T-helper 17 cell (primary cell): ENCODE measurements at regions not wholly inside any gene's neighbourhood (a gene's known extent, or its start where the extent isn't known, plus 50 kb on each side); places are given as distances from the start of the nearest gene placed in this dataset.
"Not testable (repeated sequence)": the region's sequence is repeated elsewhere in the genome, so short reads cannot be mapped to it uniquely, and the experiment has no call there.

Source experiments
- ATAC-seq: fragments of 150-1000 bp; cut with Tn5 transposase; 2 replicates; pipeline ENCODE4 v1.10.0; 2021; ENCODE audit warnings: mild to moderate bottlenecking, moderate library complexity
- DNase-seq, 3 donors: peaks; one replicate each; pipeline versions ENCODE4 v3.0.0 to v3.0.0-alpha.2; 2020 to 2021
- H3K9me3 ChIP-seq: one replicate; pipeline ENCODE4 v1.7.0; 2013; ENCODE audit warnings: low read length, mild to moderate bottlenecking; ENCODE audit not compliant: control insufficient read depth, poor library complexity, severe bottlenecking
- H3K27ac Mint-ChIP-seq: one replicate; pipeline ENCODE4 v1.8.0; 2022; ENCODE audit warnings: mild to moderate bottlenecking, moderate library complexity, mixed read lengths
- H3K27me3 Mint-ChIP-seq: one replicate; pipeline ENCODE4 v1.8.0; 2022; ENCODE audit warnings: mixed read lengths
- H3K36me3 Mint-ChIP-seq: one replicate; pipeline ENCODE4 v1.8.0; 2022; ENCODE audit warnings: low read depth, mixed read lengths
- H3K4me1 Mint-ChIP-seq: one replicate; pipeline ENCODE4 v1.8.0; 2022; ENCODE audit warnings: mild to moderate bottlenecking, mixed read lengths
- H3K4me3 Mint-ChIP-seq: one replicate; pipeline ENCODE4 v1.8.0; 2022; ENCODE audit warnings: mild to moderate bottlenecking, moderate library complexity, mixed read lengths

GRCh38 chr7:9728014-9728657 is 1245.5 kb upstream of the PHF14 start:
- not testable (repeated sequence) for ATAC-seq, H3K9me3 ChIP-seq, H3K27ac Mint-ChIP-seq, DNase-seq, H3K4me3 Mint-ChIP-seq, H3K4me1 Mint-ChIP-seq, H3K27me3 Mint-ChIP-seq, H3K36me3 Mint-ChIP-seq

GRCh38 chr7:9752033-9752432 is 1221.6 kb upstream of the PHF14 start:
- no peak overlapping the region for H3K4me3 Mint-ChIP-seq
- no peak for ATAC-seq

GRCh38 chr7:9761224-9761623 is 1212.4 kb upstream of the PHF14 start:
- no peak overlapping the region for H3K27ac Mint-ChIP-seq
- no peak overlapping the region for H3K4me3 Mint-ChIP-seq
- no peaks in the 10 kb centered on the region for H3K4me1 Mint-ChIP-seq
- H3K36me3 Mint-ChIP-seq = no peaks in the 10 kb centered on the region
- DNase-seq (no peak), ATAC-seq (no peak)
- no peaks in the 10 kb centered on the region for H3K27me3 Mint-ChIP-seq
- no peaks in the 10 kb centered on the region for H3K9me3 ChIP-seq

More at GRCh38 chr7:9752033-9752432, 1221.6 kb upstream of the PHF14 start:
- no peak for DNase-seq
- H3K4me1 Mint-ChIP-seq = no peaks in the 10 kb centered on the region
- H3K27ac Mint-ChIP-seq = no peak overlapping the region
- no peaks in the 10 kb centered on the region for H3K36me3 Mint-ChIP-seq
- H3K27me3 Mint-ChIP-seq = no peaks in the 10 kb centered on the region
- H3K9me3 ChIP-seq = no peaks in the 10 kb centered on the region

- no peak overlapping the region for H3K27ac Mint-ChIP-seq
- no peaks in the 10 kb centered on the region for H3K9me3 ChIP-seq
- H3K36me3 Mint-ChIP-seq = no peaks in the 10 kb centered on the region
- ATAC-seq (no peak), DNase-seq (no peak)
- H3K4me1 Mint-ChIP-seq = no peaks in the 10 kb centered on the region
- H3K4me3 Mint-ChIP-seq = no peak overlapping the region
- no peaks in the 10 kb centered on the region for H3K27me3 Mint-ChIP-seq
These were observed 1196.8 kb upstream of the PHF14 start for GRCh38 chr7:9776900-9777299.

- no peaks in the 10 kb centered on the region for H3K9me3 ChIP-seq
- H3K4me3 Mint-ChIP-seq = no peak overlapping the region
These were observed 1195.3 kb upstream of the PHF14 start for GRCh38 chr7:9778367-9778766.

GRCh38 chr7:9781710-9782109 is 1192.0 kb upstream of the PHF14 start:
- H3K27ac Mint-ChIP-seq = no peak overlapping the region
- ATAC-seq (no peak), DNase-seq (no peak)
- no peaks in the 10 kb centered on the region for H3K9me3 ChIP-seq
- no peaks in the 10 kb centered on the region for H3K4me1 Mint-ChIP-seq
- H3K4me3 Mint-ChIP-seq = no peak overlapping the region
- H3K36me3 Mint-ChIP-seq = no peaks in the 10 kb centered on the region
- no peaks in the 10 kb centered on the region for H3K27me3 Mint-ChIP-seq

More at GRCh38 chr7:9778367-9778766, 1195.3 kb upstream of the PHF14 start:
- no peaks in the 10 kb centered on the region for H3K4me1 Mint-ChIP-seq
- H3K36me3 Mint-ChIP-seq = no peaks in the 10 kb centered on the region
- no peaks in the 10 kb centered on the region for H3K27me3 Mint-ChIP-seq
- ATAC-seq (no peak), DNase-seq (no peak)
- no peak overlapping the region for H3K27ac Mint-ChIP-seq

- H3K4me3 Mint-ChIP-seq = no peak overlapping the region
- no peaks in the 10 kb centered on the region for H3K36me3 Mint-ChIP-seq
- DNase-seq = no peak
- no peaks in the 10 kb centered on the region for H3K27me3 Mint-ChIP-seq
- ATAC-seq = no peak
- no peaks in the 10 kb centered on the region for H3K9me3 ChIP-seq
- no peaks in the 10 kb centered on the region for H3K4me1 Mint-ChIP-seq
- H3K27ac Mint-ChIP-seq = no peak overlapping the region
These were observed 1191.4 kb upstream of the PHF14 start for GRCh38 chr7:9782275-9782674.

- no peaks in the 10 kb centered on the region for H3K4me1 Mint-ChIP-seq
- no peak overlapping the region for H3K27ac Mint-ChIP-seq
- ATAC-seq (no peak), DNase-seq (no peak)
- no peaks in the 10 kb centered on the region for H3K27me3 Mint-ChIP-seq
- H3K4me3 Mint-ChIP-seq = no peak overlapping the region
- no peaks in the 10 kb centered on the region for H3K9me3 ChIP-seq
- no peaks in the 10 kb centered on the region for H3K36me3 Mint-ChIP-seq
These were observed 1188.5 kb upstream of the PHF14 start for GRCh38 chr7:9785211-9785610.

- ATAC-seq (no peak), DNase-seq (no peak)
- Mint-ChIP-seq H3K27ac (no peak overlapping the region), H3K4me3 (no peak overlapping the region), H3K36me3 (no peaks in the 10 kb centered on the region), H3K27me3 (no peaks in the 10 kb centered on the region), H3K4me1 (no peaks in the 10 kb centered on the region)
- H3K9me3 ChIP-seq = no peaks in the 10 kb centered on the region
These were observed 1177.4 kb upstream of the PHF14 start for GRCh38 chr7:9796241-9796640.

- H3K27me3 Mint-ChIP-seq = no peaks in the 10 kb centered on the region
- H3K4me3 Mint-ChIP-seq = no peak overlapping the region
- H3K9me3 ChIP-seq = peaks cover 2% of the 10 kb centered on the region
- DNase-seq (no peak), ATAC-seq (no peak)
- H3K27ac Mint-ChIP-seq = no peak overlapping the region
- no peaks in the 10 kb centered on the region for H3K4me1 Mint-ChIP-seq
- no peaks in the 10 kb centered on the region for H3K36me3 Mint-ChIP-seq
These were observed 1151.0 kb upstream of the PHF14 start for GRCh38 chr7:9822458-9823290.

GRCh38 chr7:9835199-9835598 is 1138.5 kb upstream of the PHF14 start:
- H3K9me3 ChIP-seq = no peaks in the 10 kb centered on the region
- Mint-ChIP-seq H3K27me3 (no peaks in the 10 kb centered on the region), H3K36me3 (no peaks in the 10 kb centered on the region), H3K27ac (no peak overlapping the region), H3K4me1 (no peaks in the 10 kb centered on the region), H3K4me3 (no peak overlapping the region)
- DNase-seq = no peak
- no peak for ATAC-seq

GRCh38 chr7:9836671-9837070 is 1137.0 kb upstream of the PHF14 start:
- no peaks in the 10 kb centered on the region for H3K4me1 Mint-ChIP-seq
- no peak overlapping the region for H3K27ac Mint-ChIP-seq
- DNase-seq = no peak
- no peak for ATAC-seq
- no peaks in the 10 kb centered on the region for H3K27me3 Mint-ChIP-seq
- no peaks in the 10 kb centered on the region for H3K9me3 ChIP-seq
- H3K4me3 Mint-ChIP-seq = no peak overlapping the region
- H3K36me3 Mint-ChIP-seq = no peaks in the 10 kb centered on the region

- ATAC-seq (no peak), DNase-seq (no peak)
- Mint-ChIP-seq H3K27me3 (no peaks in the 10 kb centered on the region), H3K36me3 (no peaks in the 10 kb centered on the region), H3K27ac (no peak overlapping the region), H3K4me3 (no peak overlapping the region), H3K4me1 (no peaks in the 10 kb centered on the region)
- no peaks in the 10 kb centered on the region for H3K9me3 ChIP-seq
These were observed 1131.4 kb upstream of the PHF14 start for GRCh38 chr7:9842301-9842700.

GRCh38 chr7:9846902-9847301 is 1126.8 kb upstream of the PHF14 start:
- no peak overlapping the region for H3K4me3 Mint-ChIP-seq
- no peak for DNase-seq

More at GRCh38 chr7:9846902-9847301, 1126.8 kb upstream of the PHF14 start:
- H3K9me3 ChIP-seq = no peaks in the 10 kb centered on the region
- Mint-ChIP-seq H3K36me3 (no peaks in the 10 kb centered on the region), H3K27me3 (no peaks in the 10 kb centered on the region), H3K27ac (no peak overlapping the region), H3K4me1 (no peaks in the 10 kb centered on the region)
- no peak for ATAC-seq
